ENCODE measurements at regions not wholly inside any gene's neighbourhood (a gene's known extent, or its start where the extent isn't known, plus 50 kb on each side); places are given as distances from the start of the nearest gene placed in this dataset.

DNA sequence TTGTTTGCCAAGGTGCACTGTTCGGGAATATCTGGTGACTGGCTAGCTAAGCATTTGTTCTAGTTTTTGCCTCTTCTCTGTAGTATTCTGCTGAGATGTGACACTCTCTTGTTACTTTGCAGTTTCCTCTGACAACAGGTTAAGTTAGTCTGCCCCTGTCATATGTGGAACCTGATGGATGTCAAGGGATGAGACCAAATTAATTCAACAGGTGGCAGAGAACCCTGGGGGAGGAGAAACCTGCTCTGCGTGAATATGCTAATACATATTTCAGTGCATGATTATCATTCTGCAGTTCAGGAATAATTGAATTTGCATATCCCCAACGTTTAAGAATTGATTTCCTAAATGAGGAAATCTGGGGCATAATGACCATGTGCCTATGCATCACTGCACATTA lies 777.3 kb downstream of the PDCD6IP start:
- TF ChIP-seq, protein P1, sequence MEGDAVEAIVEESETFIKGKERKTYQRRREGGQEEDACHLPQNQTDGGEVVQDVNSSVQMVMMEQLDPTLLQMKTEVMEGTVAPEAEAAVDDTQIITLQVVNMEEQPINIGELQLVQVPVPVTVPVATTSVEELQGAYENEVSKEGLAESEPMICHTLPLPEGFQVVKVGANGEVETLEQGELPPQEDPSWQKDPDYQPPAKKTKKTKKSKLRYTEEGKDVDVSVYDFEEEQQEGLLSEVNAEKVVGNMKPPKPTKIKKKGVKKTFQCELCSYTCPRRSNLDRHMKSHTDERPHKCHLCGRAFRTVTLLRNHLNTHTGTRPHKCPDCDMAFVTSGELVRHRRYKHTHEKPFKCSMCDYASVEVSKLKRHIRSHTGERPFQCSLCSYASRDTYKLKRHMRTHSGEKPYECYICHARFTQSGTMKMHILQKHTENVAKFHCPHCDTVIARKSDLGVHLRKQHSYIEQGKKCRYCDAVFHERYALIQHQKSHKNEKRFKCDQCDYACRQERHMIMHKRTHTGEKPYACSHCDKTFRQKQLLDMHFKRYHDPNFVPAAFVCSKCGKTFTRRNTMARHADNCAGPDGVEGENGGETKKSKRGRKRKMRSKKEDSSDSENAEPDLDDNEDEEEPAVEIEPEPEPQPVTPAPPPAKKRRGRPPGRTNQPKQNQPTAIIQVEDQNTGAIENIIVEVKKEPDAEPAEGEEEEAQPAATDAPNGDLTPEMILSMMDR (IDR thresholded peaks at IDR 0.05): no peak
- TF ChIP-seq POLR2A (IDR thresholded peaks at IDR 0.05): no peak
